HL-60/S4 (cell line): ENCODE measurements at regions not wholly inside any gene's neighbourhood (a gene's known extent, or its start where the extent isn't known, plus 50 kb on each side); places are given as distances from the start of the nearest gene placed in this dataset.
"Not testable (repeated sequence)": the region's sequence is repeated elsewhere in the genome, so short reads cannot be mapped to it uniquely, and the experiment has no call there.

ENCODE experiments used
- in situ Hi-C: fragments of 300-500 bp; cut with MboI; formaldehyde crosslinking; loops from 2 replicates; pipeline ENCODE4 v1.14.3; 2022; ENCODE audit warnings: low sequenced_read_pairs

- in situ Hi-C loops, result no loop called here
Measured at GRCh38 chr19:27738569-27739193, 1474.3 kb downstream of the UQCRFS1 start.

- in situ Hi-C loops, result no loop called here
Measured at GRCh38 chr19:27736225-27736624, 1476.7 kb downstream of the UQCRFS1 start.

GRCh38 chr19:27735314-27735713 lies 1477.6 kb downstream of the UQCRFS1 start:
- in situ Hi-C loops, result no loop called here

- in situ Hi-C loops, result no loop called here
Measured at GRCh38 chr19:27734496-27735220, 1478.3 kb downstream of the UQCRFS1 start.

GRCh38 chr19:27733551-27734266 lies 1479.2 kb downstream of the UQCRFS1 start:
- in situ Hi-C loops, result no loop called here

DNA sequence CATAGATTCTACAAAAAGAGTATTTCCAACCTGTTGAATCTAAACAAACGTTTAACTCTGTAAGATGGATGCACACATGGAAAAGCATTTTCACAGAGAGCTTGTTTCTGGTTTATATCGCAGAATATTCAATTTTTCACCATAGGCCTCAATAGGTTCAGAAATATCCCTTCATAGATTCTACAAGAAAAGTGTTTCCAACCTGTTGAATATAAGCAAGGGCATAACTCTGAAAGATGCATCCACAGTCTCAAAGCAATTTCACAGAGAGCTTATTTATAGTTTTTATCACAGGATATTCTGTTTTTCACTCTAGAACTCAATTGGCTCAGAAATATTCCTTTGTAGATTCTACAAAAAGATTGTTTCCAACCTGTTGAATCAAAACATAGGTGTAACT lies 1483.6 kb downstream of the UQCRFS1 start:
- in situ Hi-C loops, result no loop called here

DNA sequence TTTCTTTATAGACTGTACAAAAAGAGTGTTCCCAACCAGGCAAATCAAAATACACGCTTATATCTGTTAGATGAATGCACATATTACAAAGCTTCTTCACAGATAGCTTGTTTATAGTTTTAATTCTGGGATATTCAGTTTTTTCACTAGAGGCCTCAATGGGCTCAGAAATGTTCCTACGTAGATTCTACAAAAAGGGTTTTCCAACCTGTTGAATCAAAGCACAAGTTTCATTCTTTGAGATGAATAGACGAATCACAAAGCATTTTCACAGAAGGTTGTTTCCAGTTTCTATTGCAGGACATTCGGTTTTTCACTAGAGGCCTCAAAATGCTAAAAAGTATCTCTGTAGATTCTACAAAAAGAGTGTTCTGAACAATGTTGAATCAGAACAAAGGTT lies 1490.3 kb downstream of the UQCRFS1 start:
- in situ Hi-C loops, result no loop called here

DNA sequence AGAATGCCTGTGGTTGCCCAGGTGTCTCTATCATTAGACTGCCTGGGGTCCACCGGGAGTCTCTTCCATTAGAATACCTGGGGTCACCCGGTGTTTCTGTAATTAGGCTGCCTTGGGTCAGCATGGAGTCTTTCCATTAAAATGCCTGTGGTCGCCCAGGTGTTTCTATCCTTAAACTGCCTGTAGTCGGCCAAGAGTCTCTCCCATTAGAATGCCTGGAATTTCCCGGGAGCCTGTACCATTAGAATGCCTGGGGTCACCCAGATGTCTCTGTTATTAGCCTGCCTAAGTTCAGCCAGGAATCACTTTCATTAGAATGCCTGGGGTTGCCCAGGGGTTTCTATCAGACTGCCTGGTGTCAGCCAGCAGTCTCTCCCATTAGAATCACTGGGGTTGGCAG lies 1492.8 kb downstream of the UQCRFS1 start:
- in situ Hi-C loops, result no loop called here

DNA sequence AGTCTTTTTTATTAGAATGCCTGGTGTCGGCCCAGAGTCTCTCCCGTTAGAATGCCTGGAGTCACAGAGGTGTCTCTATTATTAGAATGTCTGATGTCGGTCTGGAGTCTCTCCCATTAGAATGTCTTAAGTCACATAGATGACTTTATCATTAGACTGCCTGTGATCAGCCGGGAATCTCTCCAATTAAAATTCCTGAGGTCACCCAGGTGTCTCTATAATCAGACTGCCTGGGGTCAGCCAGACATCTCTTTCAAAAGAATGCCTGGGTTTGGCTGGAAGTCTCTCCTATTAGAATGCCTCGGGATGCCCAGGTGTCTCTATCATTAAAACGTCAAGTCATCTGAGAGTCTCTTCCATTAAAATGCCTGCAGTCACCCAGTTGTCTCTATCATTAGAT lies 1493.9 kb downstream of the UQCRFS1 start:
- in situ Hi-C loops, result no loop called here

GRCh38 chr19:27718234-27718633 lies 1494.7 kb downstream of the UQCRFS1 start:
- in situ Hi-C loops, result no loop called here

DNA sequence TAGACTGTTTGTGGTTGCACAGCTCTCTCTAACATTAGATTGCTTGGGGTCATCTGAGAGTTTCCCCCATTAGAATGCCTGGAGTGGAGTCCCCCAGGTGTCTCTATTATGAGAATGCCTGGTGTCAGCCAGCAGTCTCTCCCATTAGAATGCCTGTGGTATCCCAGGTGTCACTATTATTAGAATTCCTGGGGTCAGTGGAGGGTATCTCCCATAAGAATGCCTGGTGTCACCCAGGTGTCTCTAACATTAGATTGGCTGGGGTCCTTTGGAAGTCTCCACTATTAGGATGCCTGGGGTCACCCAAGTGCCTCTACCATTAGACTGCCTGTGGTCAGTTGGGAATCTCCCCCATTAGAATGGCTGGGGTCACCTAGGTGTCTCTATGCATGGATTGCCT lies 1495.1 kb downstream of the UQCRFS1 start:
- in situ Hi-C loops, result no loop called here

DNA sequence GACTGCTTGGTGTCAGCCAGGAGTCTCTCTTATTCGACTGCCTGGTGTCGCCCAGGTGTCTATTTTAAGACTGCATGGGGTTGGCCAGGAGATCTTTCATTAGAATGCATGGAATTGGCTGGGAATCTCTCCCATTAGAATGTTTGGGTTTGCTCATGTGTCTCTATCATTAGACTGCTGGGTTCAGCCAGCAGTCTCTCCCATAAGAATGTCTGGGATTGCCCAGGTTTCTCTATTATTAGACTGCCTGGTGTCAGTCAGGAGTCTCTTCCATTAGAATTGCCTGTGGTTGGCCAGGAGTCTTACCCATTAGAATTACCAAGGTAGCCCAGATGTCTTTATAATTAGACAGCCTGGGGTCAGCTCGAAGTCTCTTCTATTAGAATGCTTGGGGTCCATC lies 1496.0 kb downstream of the UQCRFS1 start:
- in situ Hi-C loops, result no loop called here

DNA sequence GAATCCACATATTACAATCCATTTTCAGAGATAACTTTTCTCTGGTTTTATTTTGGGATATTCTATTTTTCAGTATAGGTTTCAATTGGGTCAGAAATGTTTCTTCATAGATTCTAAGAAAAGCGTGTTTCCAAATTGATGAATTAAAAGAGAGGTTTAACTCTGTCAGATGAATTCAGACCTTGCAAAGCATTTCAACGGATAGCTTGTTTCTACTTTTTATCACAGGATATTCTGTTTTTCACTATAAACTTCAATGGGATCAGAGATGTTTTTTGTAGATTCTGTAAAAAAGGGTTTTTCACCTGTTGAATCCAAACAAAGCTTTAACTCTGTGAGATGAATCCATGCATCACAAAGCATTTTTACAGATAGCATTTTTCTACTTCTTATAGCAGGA lies 1498.1 kb downstream of the UQCRFS1 start:
- in situ Hi-C loops, result no loop called here

DNA sequence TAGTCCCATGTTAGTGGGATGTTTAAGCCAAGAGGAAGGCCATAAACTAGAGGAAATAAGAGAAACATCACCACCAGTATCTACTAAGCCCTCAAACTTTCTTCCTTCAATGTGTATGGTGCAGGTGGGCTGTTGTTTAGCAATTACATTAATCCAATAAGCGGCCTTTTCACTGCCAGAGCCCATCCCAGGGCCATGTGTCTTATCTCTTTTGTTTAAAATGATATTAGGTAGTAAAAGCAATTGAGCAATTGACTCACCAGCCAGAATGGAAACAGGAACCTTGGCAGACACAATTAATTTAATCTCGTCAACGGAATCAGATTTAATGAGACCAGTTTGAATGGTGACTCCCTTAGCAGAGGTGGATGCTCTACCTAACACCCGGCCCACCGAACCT lies 1503.5 kb downstream of the UQCRFS1 start:
- in situ Hi-C loops, result no loop called here

GRCh38 chr19:27708986-27709385 lies 1504.0 kb downstream of the UQCRFS1 start:
- in situ Hi-C loops, result not testable (repeated sequence)

DNA sequence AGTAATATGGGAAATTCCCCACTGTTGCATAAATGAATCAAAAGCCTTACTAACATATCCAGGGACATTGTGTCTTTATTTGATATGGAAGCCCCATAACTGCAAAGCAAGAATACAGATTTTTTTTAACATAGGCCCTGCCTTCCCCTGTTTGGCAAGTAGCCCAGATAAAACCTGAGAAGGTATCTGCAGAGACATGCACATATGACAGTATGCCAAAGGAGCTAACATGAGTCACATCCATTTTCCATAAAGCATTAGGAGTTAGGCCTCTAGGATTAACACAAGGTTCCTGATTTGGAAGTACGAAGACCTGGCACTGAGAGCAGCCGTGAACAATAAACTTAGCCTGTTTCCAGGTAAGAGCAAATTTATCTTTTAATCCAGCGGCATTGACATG lies 1505.9 kb downstream of the UQCRFS1 start:
- in situ Hi-C loops, result not testable (repeated sequence)

DNA sequence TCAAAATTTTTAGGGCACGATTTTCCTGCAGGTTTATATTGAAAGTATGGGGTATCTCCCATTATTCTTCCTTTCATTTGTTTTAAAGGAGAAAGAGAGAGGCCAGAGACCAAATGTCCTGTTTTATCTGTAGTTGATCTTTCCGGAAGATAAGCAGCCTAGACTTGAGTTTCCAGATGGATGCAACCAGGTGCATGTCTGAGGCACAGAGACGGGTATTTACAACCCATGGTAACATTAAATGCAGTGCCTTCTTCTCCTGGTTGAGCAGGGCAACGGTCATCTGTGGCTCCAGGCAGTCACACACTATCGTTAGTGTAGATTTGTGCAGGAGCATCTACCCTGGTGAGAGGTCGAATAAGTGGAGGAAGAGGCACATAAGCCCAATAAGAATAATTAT lies 1507.1 kb downstream of the UQCRFS1 start:
- in situ Hi-C loops, result no loop called here

DNA sequence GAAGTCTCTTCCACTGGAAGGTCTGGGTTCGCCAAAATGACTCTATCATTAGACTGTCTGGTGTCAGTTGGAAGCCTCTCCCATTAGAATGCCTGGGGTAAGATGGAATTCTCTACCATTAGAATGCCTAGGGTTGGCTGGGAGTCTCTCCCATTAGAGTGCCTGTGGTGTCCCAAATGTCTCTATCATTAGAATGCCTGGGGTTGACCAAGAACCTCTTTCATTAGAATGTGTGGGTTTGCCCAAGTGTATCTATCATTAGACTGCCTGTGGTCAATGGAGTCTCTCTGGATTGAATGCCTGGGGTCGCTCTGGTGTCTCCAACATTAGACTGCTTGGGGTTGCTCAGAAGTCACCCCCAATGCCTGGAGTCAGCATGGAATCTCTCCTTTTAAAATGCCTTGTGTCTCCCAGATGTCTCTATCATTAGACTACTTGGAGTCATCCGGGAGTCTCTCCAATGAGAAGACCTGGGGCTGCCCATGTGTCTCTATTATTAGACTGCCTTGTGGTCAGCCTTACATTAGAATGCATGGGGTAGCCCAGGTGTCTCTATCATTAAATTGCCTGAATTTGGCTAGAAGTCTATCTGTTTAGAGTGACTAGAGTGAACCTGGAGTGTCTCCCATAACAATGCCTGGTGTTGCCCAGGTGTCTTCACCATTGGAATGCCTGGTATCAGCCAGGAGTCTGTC lies 1518.4 kb downstream of the UQCRFS1 start:
- in situ Hi-C loops, result no loop called here

- in situ Hi-C loops, result no loop called here
Measured at GRCh38 chr19:27691991-27692390, 1521.0 kb downstream of the UQCRFS1 start.

DNA sequence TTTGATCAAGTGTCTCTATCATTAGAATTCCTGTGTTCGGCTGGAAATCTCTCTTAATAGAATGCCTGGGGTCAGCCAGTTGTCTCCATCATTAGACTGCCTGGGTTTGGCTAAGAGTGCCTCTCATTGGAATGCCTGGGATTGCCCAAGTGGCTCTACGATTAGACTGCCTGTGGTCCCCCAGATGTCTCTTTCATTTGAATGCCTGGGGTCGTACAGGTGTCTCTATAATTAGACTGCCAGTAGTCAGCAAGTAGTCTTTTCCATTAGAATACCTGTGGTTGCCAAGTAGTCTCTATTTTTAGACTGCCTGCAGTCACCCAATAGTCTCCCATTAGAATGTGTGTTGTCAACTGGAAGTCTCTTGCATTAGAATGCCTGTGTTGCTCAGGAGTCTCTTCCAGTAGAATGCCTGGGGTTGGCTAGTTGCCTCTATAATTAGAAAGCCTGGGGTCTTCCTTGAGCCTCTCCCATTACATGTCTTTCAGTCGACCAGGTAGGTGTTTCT lies 1523.2 kb downstream of the UQCRFS1 start:
- in situ Hi-C loops, result no loop called here

DNA sequence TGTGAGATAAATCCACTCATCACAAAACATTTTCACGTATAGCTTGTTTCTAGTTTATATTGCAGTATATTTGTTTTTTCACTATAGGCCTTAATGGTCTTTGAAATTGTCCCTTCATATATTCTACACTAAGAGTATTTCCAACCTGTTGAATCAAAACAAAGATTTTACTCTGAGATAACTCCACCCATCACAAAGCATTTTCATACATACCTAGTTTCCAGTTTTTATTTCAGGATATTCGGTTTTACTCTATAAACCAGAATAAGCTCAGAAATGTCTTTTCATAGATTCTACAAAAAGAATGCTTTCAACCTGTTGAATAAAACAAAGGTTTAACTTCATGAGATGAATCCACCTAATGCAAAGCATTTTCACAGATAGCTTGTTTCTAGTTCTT lies 1528.7 kb downstream of the UQCRFS1 start:
- in situ Hi-C loops, result no loop called here
